WTC11 (cell line): ENCODE measurements at regions not wholly inside any gene's neighbourhood (a gene's known extent, or its start where the extent isn't known, plus 50 kb on each side); places are given as distances from the start of the nearest gene placed in this dataset.

Experiments used
- ATAC-seq: fragments of 200-7000 bp; cut with Tn5 transposase; 2 replicates; pipeline ENCODE4 v1.10.0; 2021; ENCODE audit warnings: mild to moderate bottlenecking, moderate library complexity
- CTCF ChIA-PET: fragments of 300-600 bp; sonication (Branson Sonifier 250); formaldehyde crosslinking; loops from one replicate; lab custom pipeline; 2021; ENCODE audit warnings: antibody characterized with exemption; lab: Charles Lee
- POLR2A ChIA-PET: fragments of 350-600 bp; sonication (Branson Sonifier 250); formaldehyde crosslinking; loops from one replicate; lab custom pipeline; 2021; ENCODE audit warnings: antibody characterized with exemption; lab: Charles Lee
- DNase-seq: peaks from one replicate; pipeline ENCODE4 v3.0.0; 2021; ENCODE audit warnings: low spot score
- H3K27ac Mint-ChIP-seq: 2 replicates; pipeline ENCODE4 v1.8.0; 2021; ENCODE audit warnings: mixed read lengths
- H3K27me3 Mint-ChIP-seq: 2 replicates; pipeline ENCODE4 v1.8.0; 2021; ENCODE audit warnings: low read depth, mild to moderate bottlenecking, moderate library complexity, mixed read lengths
- H3K36me3 Mint-ChIP-seq: 2 replicates; pipeline ENCODE4 v1.8.0; 2021; ENCODE audit warnings: mixed read lengths
- H3K4me1 Mint-ChIP-seq: 2 replicates; pipeline ENCODE4 v1.8.0; 2022; ENCODE audit warnings: mixed read lengths
- H3K4me3 Mint-ChIP-seq: 2 replicates; pipeline ENCODE4 v1.8.0; 2021; ENCODE audit warnings: mild to moderate bottlenecking, moderate library complexity, mixed read lengths
- H3K9me3 Mint-ChIP-seq: 2 replicates; pipeline ENCODE4 v1.8.0; 2021; ENCODE audit warnings: mixed read lengths
- ATF2 ChIP-seq: sonication (generic); formaldehyde crosslinking; IDR thresholded peaks from 2 replicates; pipeline ENCODE4 v1.8.1; 2022; ENCODE audit warnings: low read depth, missing genetic modification reagents, borderline replicate concordance
- CREM ChIP-seq: sonication (generic); formaldehyde crosslinking; IDR thresholded peaks from 2 replicates; pipeline ENCODE4 v1.8.1; 2022; ENCODE audit warnings: mild to moderate bottlenecking, missing genetic modification reagents, moderate library complexity
- ESRRA ChIP-seq: sonication (generic); formaldehyde crosslinking; IDR thresholded peaks from 2 replicates; pipeline ENCODE4 v1.8.1; 2022; ENCODE audit warnings: mild to moderate bottlenecking, missing genetic modification reagents, borderline replicate concordance
- ETV6 ChIP-seq: sonication (generic); formaldehyde crosslinking; IDR thresholded peaks from 2 replicates; pipeline ENCODE4 v1.8.1; 2022; ENCODE audit warnings: mild to moderate bottlenecking, missing genetic modification reagents
- IRF2 ChIP-seq: sonication (generic); formaldehyde crosslinking; IDR thresholded peaks from 2 replicates; pipeline ENCODE4 v1.8.0; 2022; ENCODE audit warnings: low read depth, missing genetic modification reagents, borderline replicate concordance
- KAT7 ChIP-seq: sonication (generic); formaldehyde crosslinking; IDR thresholded peaks from 2 replicates; pipeline ENCODE4 v1.8.1; 2023; ENCODE audit warnings: missing genetic modification reagents, mild to moderate bottlenecking, borderline replicate concordance
- MXD4 ChIP-seq: fragments of 250-450 bp; sonication (Bioruptor Pico); IDR thresholded peaks from 2 replicates; pipeline ENCODE4 v1.8.0; 2021; ENCODE audit warnings: mild to moderate bottlenecking, moderate library complexity, borderline replicate concordance
- PRDM15 ChIP-seq: sonication (generic); formaldehyde crosslinking; IDR thresholded peaks from 2 replicates; pipeline ENCODE4 v1.8.0; 2022; ENCODE audit warnings: missing genetic modification reagents
- PRRX2 ChIP-seq: fragments of 250-450 bp; sonication (Bioruptor Pico); IDR thresholded peaks from 2 replicates; pipeline ENCODE4 v1.8.0; 2021; ENCODE audit warnings: mild to moderate bottlenecking
- TEAD4 ChIP-seq: sonication (generic); formaldehyde crosslinking; IDR thresholded peaks from 2 replicates; pipeline ENCODE4 v1.8.0; 2022; ENCODE audit warnings: mild to moderate bottlenecking, missing genetic modification reagents
- ZBTB21 ChIP-seq: sonication (generic); formaldehyde crosslinking; IDR thresholded peaks from 2 replicates; pipeline ENCODE4 v1.8.1; 2023; ENCODE audit warnings: mild to moderate bottlenecking, missing genetic modification reagents, borderline replicate concordance
- ZNF263 ChIP-seq: sonication (generic); formaldehyde crosslinking; IDR thresholded peaks from 2 replicates; pipeline ENCODE4 v1.8.1; 2022; ENCODE audit warnings: low read depth, mild to moderate bottlenecking, moderate library complexity, missing genetic modification reagents
- ZNF423 ChIP-seq: fragments of 250-450 bp; sonication (Bioruptor Pico); IDR thresholded peaks from 2 replicates; pipeline ENCODE4 v2.1.2; 2022; ENCODE audit warnings: mild to moderate bottlenecking, moderate library complexity
- ZNF512 ChIP-seq: sonication (generic); formaldehyde crosslinking; IDR thresholded peaks from 2 replicates; pipeline ENCODE4 v1.8.1; 2022; ENCODE audit warnings: missing genetic modification reagents, borderline replicate concordance
- TF ChIP-seq, protein P1 (sequence below): fragments of 200-600 bp; IDR thresholded peaks from 2 replicates; pipeline ENCODE4 v1.8.0; 2022; ENCODE audit warnings: antibody characterized with exemption
- TF ChIP-seq, protein P2 (sequence below): sonication (generic); formaldehyde crosslinking; conservative IDR thresholded peaks from 2 replicates; pipeline ENCODE4 v1.8.1; 2023; ENCODE audit warnings: mild to moderate bottlenecking, low read depth, missing genetic modification reagents, moderate library complexity
- TF ChIP-seq, protein P3 (sequence below): sonication (generic); formaldehyde crosslinking; IDR thresholded peaks from 2 replicates; pipeline ENCODE4 v1.8.0; 2023; ENCODE audit warnings: missing genetic modification reagents

GRCh38 chr3:185308126-185308754 lies 54.4 kb upstream of the EHHADH start:
- Mint-ChIP-seq H3K36me3 (peaks cover 41% of the 10 kb centered on the region), H3K4me1 (0 out of 2 replicates have a peak, but pooled peaks cover 3% of the 10 kb centered on the region), H3K4me3 (no peak overlapping the region), H3K27me3 (peaks cover 4% of the 10 kb centered on the region; the same call in 1 of the 2 replicates), H3K27ac (no peak overlapping the region), H3K9me3 (peaks cover 48% of the 10 kb centered on the region)
- peak; percentile 93 for ATAC-seq
- POLR2A ChIA-PET: no interaction called here
- peak; percentile 78 for DNase-seq
- CTCF ChIA-PET: interaction anchor here (0.6 to 2.9 kb wide), 21 partner anchors 10 to 440 kb away, joined by 3 to 20 read pairs (median 4); no protein-coding TSS in a partner anchor
- TF ChIP-seq PRDM15 (CRISPR knock-in tag): no peak
- TF ChIP-seq ZBTB21: no peak
- no peak for TF ChIP-seq TEAD4 (CRISPR knock-in tag)
- TF ChIP-seq, protein P1, sequence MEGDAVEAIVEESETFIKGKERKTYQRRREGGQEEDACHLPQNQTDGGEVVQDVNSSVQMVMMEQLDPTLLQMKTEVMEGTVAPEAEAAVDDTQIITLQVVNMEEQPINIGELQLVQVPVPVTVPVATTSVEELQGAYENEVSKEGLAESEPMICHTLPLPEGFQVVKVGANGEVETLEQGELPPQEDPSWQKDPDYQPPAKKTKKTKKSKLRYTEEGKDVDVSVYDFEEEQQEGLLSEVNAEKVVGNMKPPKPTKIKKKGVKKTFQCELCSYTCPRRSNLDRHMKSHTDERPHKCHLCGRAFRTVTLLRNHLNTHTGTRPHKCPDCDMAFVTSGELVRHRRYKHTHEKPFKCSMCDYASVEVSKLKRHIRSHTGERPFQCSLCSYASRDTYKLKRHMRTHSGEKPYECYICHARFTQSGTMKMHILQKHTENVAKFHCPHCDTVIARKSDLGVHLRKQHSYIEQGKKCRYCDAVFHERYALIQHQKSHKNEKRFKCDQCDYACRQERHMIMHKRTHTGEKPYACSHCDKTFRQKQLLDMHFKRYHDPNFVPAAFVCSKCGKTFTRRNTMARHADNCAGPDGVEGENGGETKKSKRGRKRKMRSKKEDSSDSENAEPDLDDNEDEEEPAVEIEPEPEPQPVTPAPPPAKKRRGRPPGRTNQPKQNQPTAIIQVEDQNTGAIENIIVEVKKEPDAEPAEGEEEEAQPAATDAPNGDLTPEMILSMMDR: peak; percentile 53; the same call in 1 of the 2 replicates

GRCh38 chr3:185309302-185309701 lies 53.6 kb upstream of the MAP3K13 start:
- Mint-ChIP-seq H3K27me3 (peaks cover 4% of the 10 kb centered on the region; the same call in 1 of the 2 replicates), H3K27ac (no peak overlapping the region), H3K4me3 (no peak overlapping the region), H3K9me3 (peaks cover 48% of the 10 kb centered on the region), H3K36me3 (peaks cover 41% of the 10 kb centered on the region), H3K4me1 (0 out of 2 replicates have a peak, but pooled peaks cover 3% of the 10 kb centered on the region)
- DNase-seq (no peak), ATAC-seq (no peak)
- no peak for TF ChIP-seq IRF2 (CRISPR knock-in tag)
- no peak for TF ChIP-seq PRRX2 (CRISPR knock-in tag)
- no peak for TF ChIP-seq CREM (CRISPR knock-in tag)
- no peak for TF ChIP-seq ATF2
- TF ChIP-seq ETV6 (CRISPR knock-in tag): no peak
- no peak for TF ChIP-seq MXD4
- TF ChIP-seq, protein P2, sequence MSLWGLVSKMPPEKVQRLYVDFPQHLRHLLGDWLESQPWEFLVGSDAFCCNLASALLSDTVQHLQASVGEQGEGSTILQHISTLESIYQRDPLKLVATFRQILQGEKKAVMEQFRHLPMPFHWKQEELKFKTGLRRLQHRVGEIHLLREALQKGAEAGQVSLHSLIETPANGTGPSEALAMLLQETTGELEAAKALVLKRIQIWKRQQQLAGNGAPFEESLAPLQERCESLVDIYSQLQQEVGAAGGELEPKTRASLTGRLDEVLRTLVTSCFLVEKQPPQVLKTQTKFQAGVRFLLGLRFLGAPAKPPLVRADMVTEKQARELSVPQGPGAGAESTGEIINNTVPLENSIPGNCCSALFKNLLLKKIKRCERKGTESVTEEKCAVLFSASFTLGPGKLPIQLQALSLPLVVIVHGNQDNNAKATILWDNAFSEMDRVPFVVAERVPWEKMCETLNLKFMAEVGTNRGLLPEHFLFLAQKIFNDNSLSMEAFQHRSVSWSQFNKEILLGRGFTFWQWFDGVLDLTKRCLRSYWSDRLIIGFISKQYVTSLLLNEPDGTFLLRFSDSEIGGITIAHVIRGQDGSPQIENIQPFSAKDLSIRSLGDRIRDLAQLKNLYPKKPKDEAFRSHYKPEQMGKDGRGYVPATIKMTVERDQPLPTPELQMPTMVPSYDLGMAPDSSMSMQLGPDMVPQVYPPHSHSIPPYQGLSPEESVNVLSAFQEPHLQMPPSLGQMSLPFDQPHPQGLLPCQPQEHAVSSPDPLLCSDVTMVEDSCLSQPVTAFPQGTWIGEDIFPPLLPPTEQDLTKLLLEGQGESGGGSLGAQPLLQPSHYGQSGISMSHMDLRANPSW (CRISPR knock-in tag): no peak
- no peak for TF ChIP-seq ESRRA (CRISPR knock-in tag)
- no peak for TF ChIP-seq KAT7 (CRISPR knock-in tag)
- TF ChIP-seq, protein P3, sequence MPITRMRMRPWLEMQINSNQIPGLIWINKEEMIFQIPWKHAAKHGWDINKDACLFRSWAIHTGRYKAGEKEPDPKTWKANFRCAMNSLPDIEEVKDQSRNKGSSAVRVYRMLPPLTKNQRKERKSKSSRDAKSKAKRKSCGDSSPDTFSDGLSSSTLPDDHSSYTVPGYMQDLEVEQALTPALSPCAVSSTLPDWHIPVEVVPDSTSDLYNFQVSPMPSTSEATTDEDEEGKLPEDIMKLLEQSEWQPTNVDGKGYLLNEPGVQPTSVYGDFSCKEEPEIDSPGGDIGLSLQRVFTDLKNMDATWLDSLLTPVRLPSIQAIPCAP: no peak
- no peak for TF ChIP-seq ZNF423 (CRISPR knock-in tag)
- no peak for TF ChIP-seq ZNF263 (CRISPR knock-in tag)
- TF ChIP-seq ZNF512 (CRISPR knock-in tag): no peak
- POLR2A ChIA-PET: no interaction called here
- CTCF ChIA-PET: interaction anchor here (1.0 to 2.9 kb wide), 4 partner anchors 86 to 239 kb away, joined by 3 to 20 read pairs (median 4); no protein-coding TSS in a partner anchor
